Kidney (tissue), 13 donors: ENCODE measurements at regions not wholly inside any gene's neighbourhood (a gene's known extent, or its start where the extent isn't known, plus 50 kb on each side); places are given as distances from the start of the nearest gene placed in this dataset.

Experiments
- DNase-seq, 5 donors: peaks; one replicate each; pipeline ENCODE4 v3.0.0-alpha.2; 2013 to 2020
- FAIRE-seq: peaks from 2 replicates; lab custom pipeline; 2012; peaks lifted over from hg19 to GRCh38; lab: Jason Lieb, UNC
- H3K27ac ChIP-seq, 2 donors: one replicate each; pipeline ENCODE4 v1.7.0; 2013; ENCODE audit warnings: low read depth in 2 of 2, low read length in 2 of 2, inconsistent platforms in 1 of 2
- H3K27me3 ChIP-seq: one replicate; pipeline ENCODE4 v1.7.1; 2013; ENCODE audit warnings: low read length, inconsistent platforms; ENCODE audit not compliant: control insufficient read depth, insufficient read depth
- H3K36me3 ChIP-seq, 3 donors: one replicate each; pipeline versions ENCODE4 v1.7.0 to v1.7.1; 2013; ENCODE audit warnings: low read length in 3 of 3, control low read depth in 1 of 3, inconsistent platforms in 1 of 3; ENCODE audit not compliant: insufficient read depth in 3 of 3, control insufficient read depth in 2 of 3
- H3K4me1 ChIP-seq, 3 donors: one replicate each; pipeline versions ENCODE4 v1.7.0 to v1.7.1; 2013; ENCODE audit warnings: low read length in 3 of 3, inconsistent platforms in 1 of 3, low read depth in 1 of 3; ENCODE audit not compliant: control insufficient read depth in 2 of 3, insufficient read depth in 2 of 3
- H3K4me3 ChIP-seq, 3 donors: one replicate each; pipeline versions ENCODE4 v1.7.0 to v1.8.1; 2013; ENCODE audit warnings: low read length in 3 of 3, control low read depth in 1 of 3, inconsistent platforms in 1 of 3
- H3K9ac ChIP-seq, 3 donors: one replicate each; pipeline versions ENCODE4 v1.7.0 to v1.7.1; 2013; ENCODE audit warnings: low read length in 3 of 3, control low read depth in 1 of 3, inconsistent platforms in 1 of 3
- H3K9me3 ChIP-seq, 3 donors: one replicate each; pipeline versions ENCODE4 v1.7.0 to v1.7.1; 2013; ENCODE audit warnings: low read length in 3 of 3, control low read depth in 1 of 3, inconsistent platforms in 1 of 3; ENCODE audit not compliant: control insufficient read depth in 2 of 3, insufficient read depth in 1 of 3
- intact Hi-C: fragments of 100-400 bp; cut with DNase I; formaldehyde crosslinking; loops from one replicate; pipeline ENCODE4 v1.11.1; 2022
- TF ChIP-seq, protein P1 (sequence below): IDR thresholded peaks from 3 replicates; pipeline ENCODE4 v1.5.1; 2012; ENCODE audit warnings: mild to moderate bottlenecking, moderate library complexity, borderline replicate concordance; ENCODE audit not compliant: insufficient read depth; ENCODE audit errors: extremely low read depth
- donor health status: control.
- donor health status: control.
- donor health status: control.
- donor health status: control.
- donor health status: control.
- donor health status: DM: yes; HTN: yes; CAD: no.
- donor health status: Normal renal cell carcinoma (clear cell type).

DNA sequence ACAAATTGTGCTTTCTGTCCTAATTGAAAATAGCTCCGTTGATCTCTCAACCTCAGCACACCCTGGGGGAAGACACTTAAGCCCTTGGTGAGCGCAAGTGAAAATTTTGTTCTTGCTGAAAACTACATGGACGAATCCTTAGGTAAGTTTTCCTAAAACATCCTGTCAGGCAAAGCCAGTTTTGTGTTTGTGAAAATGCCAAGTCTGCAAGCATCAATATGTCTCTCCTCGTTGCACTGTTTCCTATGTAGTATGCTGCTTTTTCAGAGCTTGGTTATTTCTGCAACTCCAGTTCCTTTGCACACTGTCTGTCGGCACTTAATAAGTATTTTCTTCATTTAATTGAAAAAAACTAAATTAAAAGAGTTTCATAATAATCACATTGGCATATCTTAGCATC is 146.9 kb upstream of the POU3F3 start:
- FAIRE-seq (no peak), DNase-seq (no peak)
- peaks cover 0 to 2% (median 0%) of the 10 kb centered on the region in 3 donors for H3K4me1 ChIP-seq
- no peak overlapping the region for H3K9ac ChIP-seq
- H3K27ac ChIP-seq = no peak overlapping the region
- intact Hi-C loops = no loop called here
- no peaks in the 10 kb centered on the region for H3K9me3 ChIP-seq
- no peaks in the 10 kb centered on the region for H3K27me3 ChIP-seq
- H3K4me3 ChIP-seq = no peak overlapping the region
- no peaks in the 10 kb centered on the region for H3K36me3 ChIP-seq
- TF ChIP-seq, protein P1, sequence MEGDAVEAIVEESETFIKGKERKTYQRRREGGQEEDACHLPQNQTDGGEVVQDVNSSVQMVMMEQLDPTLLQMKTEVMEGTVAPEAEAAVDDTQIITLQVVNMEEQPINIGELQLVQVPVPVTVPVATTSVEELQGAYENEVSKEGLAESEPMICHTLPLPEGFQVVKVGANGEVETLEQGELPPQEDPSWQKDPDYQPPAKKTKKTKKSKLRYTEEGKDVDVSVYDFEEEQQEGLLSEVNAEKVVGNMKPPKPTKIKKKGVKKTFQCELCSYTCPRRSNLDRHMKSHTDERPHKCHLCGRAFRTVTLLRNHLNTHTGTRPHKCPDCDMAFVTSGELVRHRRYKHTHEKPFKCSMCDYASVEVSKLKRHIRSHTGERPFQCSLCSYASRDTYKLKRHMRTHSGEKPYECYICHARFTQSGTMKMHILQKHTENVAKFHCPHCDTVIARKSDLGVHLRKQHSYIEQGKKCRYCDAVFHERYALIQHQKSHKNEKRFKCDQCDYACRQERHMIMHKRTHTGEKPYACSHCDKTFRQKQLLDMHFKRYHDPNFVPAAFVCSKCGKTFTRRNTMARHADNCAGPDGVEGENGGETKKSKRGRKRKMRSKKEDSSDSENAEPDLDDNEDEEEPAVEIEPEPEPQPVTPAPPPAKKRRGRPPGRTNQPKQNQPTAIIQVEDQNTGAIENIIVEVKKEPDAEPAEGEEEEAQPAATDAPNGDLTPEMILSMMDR = no peak

DNA sequence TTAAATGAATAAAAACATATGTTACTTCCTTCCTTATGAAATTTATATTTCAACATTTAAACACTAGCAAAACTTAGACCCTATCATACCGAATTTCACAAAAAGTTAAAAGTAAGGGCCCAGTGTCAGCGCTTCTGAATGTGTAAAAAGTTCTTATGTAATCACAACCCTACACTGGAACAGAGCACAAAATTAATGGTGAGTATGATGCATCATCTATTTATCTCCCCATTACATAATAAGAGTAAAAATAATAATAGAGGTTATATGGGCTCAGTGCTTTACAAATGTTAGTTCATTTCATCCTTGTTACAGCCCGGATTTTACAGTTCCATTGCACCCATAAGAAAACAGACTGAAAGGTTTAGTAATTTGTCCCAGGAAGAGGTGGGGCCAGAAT is 144.9 kb upstream of the POU3F3 start:
- no peak overlapping the region for H3K27ac ChIP-seq
- TF ChIP-seq, protein P1 = no peak
- no peaks in the 10 kb centered on the region for H3K9me3 ChIP-seq
- H3K9ac ChIP-seq = no peak overlapping the region
- H3K4me3 ChIP-seq = no peak overlapping the region
- intact Hi-C loops = no loop called here
- no peaks in the 10 kb centered on the region for H3K4me1 ChIP-seq
- no peaks in the 10 kb centered on the region for H3K27me3 ChIP-seq
- H3K36me3 ChIP-seq = no peaks in the 10 kb centered on the region
- no peak for DNase-seq
- FAIRE-seq = no peak

DNA sequence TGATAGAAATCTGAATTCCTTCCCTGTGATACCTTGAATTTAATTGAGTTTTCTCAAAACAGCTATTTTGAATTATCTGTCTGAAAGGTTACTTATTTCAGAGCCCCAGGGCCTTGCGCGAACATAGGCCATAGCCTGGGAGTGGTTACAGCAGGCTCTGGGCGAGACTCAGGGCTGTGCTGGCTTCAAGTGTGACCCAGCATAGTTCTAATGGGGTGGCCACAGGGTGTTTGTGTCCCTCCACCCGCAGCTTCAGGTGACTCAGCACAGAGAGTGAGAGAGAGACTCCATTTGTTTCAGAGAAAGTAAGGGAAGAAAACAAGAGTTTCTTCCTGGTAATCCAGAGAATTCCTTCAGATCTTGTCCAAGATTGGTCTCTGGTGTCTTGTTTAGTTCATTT is 137.9 kb upstream of the POU3F3 start:
- TF ChIP-seq, protein P1 = no peak
- H3K4me3 ChIP-seq = no peak overlapping the region
- no peaks in the 10 kb centered on the region for H3K27me3 ChIP-seq
- no peaks in the 10 kb centered on the region for H3K36me3 ChIP-seq
- intact Hi-C loops = no loop called here
- H3K27ac ChIP-seq = no peak overlapping the region
- no peaks in the 10 kb centered on the region for H3K4me1 ChIP-seq
- no peak for DNase-seq
- FAIRE-seq = no peak
- no peak overlapping the region for H3K9ac ChIP-seq
- no peaks in the 10 kb centered on the region for H3K9me3 ChIP-seq
